ENCODE measurements at regions not wholly inside any gene's neighbourhood (a gene's known extent, or its start where the extent isn't known, plus 50 kb on each side); places are given as distances from the start of the nearest gene placed in this dataset.

DNA sequence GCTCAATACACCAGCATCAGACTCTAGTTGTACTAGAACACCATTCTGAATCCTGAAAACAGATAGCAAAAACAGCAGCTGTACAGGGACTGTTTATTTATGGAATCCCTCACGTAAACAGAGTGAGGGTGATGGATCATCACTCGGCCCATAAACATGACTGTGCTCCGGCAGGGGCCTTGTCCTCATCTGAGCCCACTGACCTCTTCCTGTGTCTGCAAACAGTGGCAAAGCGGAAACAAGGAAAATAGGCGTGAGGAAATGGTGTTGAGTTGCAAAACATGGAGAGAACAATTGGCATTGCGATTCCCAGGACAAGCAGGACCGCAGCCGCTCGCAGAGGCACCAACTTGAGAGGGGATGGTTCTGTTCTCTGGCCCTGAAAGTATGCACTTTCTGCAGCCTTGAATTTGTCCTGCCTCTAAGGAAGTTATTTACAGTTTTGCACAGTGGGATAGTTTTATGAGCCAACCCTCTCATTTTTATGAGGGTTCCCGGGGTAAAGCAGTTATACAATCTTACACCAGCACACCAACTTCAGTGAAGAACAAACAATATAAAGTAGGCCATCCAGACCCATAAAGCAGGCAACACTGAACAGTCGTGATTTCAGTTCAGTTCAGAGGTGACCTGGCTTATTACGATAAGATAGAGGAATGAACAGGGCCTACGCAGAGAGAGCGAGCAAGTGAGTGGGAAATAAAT lies 248.0 kb upstream of the FZD8 start:
- RAD21 ChIA-PET (ENCODE audit: low non-redundant PET in 1 of 2, low total read pairs in 2 of 2, uncharacterized antibody in 2 of 2, unreplicated experiment in 2 of 2) = no interaction called here
- no peak overlapping the region for H3K4me2 ChIP-seq (ENCODE audit: low read length)
- TF ChIP-seq EZH2phosphoT487 (IDR thresholded peaks at IDR 0.05; ENCODE audit: borderline replicate concordance) = no peak
- no peak for TF ChIP-seq TCF7L2 (IDR thresholded peaks at IDR 0.05; ENCODE audit: borderline replicate concordance, extremely low read depth, insufficient read depth, insufficient read length)
- TF ChIP-seq SRF (IDR thresholded peaks at IDR 0.05; ENCODE audit: low read depth) = no peak
- TF ChIP-seq RAD21 (IDR thresholded peaks at IDR 0.05; ENCODE audit: low read depth) = no peak
- TF ChIP-seq ELF1 (IDR thresholded peaks at IDR 0.05; ENCODE audit: borderline replicate concordance, low read depth) = no peak
- no peak for TF ChIP-seq EGR1 (IDR thresholded peaks at IDR 0.05; ENCODE audit: low read depth)
- no peak for TF ChIP-seq EZH2 (IDR thresholded peaks at IDR 0.05)
- no peak for TF ChIP-seq CEBPB (IDR thresholded peaks at IDR 0.05; ENCODE audit: low read depth)
- TF ChIP-seq CBX3 (IDR thresholded peaks at IDR 0.05; ENCODE audit: low read depth) = no peak
- no peak for TF ChIP-seq POLR2A (IDR thresholded peaks at IDR 0.05; ENCODE audit: borderline replicate concordance, extremely low read depth, insufficient read depth, insufficient read length)
- TF ChIP-seq, protein P1, sequence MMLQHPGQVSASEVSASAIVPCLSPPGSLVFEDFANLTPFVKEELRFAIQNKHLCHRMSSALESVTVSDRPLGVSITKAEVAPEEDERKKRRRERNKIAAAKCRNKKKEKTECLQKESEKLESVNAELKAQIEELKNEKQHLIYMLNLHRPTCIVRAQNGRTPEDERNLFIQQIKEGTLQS (IDR thresholded peaks at IDR 0.05) = no peak
- TF ChIP-seq, protein P2, sequence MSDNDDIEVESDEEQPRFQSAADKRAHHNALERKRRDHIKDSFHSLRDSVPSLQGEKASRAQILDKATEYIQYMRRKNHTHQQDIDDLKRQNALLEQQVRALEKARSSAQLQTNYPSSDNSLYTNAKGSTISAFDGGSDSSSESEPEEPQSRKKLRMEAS (IDR thresholded peaks at IDR 0.05) = no peak
- TF ChIP-seq ZFX (IDR thresholded peaks at IDR 0.05) = no peak
- no peak for TF ChIP-seq POLR2AphosphoS5 (IDR thresholded peaks at IDR 0.05; ENCODE audit: low read depth, low read length)
- no peak for TF ChIP-seq JUND (IDR thresholded peaks at IDR 0.05)
- TF ChIP-seq, protein P3, sequence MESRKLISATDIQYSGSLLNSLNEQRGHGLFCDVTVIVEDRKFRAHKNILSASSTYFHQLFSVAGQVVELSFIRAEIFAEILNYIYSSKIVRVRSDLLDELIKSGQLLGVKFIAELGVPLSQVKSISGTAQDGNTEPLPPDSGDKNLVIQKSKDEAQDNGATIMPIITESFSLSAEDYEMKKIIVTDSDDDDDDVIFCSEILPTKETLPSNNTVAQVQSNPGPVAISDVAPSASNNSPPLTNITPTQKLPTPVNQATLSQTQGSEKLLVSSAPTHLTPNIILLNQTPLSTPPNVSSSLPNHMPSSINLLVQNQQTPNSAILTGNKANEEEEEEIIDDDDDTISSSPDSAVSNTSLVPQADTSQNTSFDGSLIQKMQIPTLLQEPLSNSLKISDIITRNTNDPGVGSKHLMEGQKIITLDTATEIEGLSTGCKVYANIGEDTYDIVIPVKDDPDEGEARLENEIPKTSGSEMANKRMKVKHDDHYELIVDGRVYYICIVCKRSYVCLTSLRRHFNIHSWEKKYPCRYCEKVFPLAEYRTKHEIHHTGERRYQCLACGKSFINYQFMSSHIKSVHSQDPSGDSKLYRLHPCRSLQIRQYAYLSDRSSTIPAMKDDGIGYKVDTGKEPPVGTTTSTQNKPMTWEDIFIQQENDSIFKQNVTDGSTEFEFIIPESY (IDR thresholded peaks at IDR 0.05; ENCODE audit: extremely low read depth, insufficient replicate concordance, low read length) = no peak
- TF ChIP-seq ZNF274 (IDR thresholded peaks at IDR 0.05; ENCODE audit: low read depth, low read length) = no peak
- TF ChIP-seq, protein P4, sequence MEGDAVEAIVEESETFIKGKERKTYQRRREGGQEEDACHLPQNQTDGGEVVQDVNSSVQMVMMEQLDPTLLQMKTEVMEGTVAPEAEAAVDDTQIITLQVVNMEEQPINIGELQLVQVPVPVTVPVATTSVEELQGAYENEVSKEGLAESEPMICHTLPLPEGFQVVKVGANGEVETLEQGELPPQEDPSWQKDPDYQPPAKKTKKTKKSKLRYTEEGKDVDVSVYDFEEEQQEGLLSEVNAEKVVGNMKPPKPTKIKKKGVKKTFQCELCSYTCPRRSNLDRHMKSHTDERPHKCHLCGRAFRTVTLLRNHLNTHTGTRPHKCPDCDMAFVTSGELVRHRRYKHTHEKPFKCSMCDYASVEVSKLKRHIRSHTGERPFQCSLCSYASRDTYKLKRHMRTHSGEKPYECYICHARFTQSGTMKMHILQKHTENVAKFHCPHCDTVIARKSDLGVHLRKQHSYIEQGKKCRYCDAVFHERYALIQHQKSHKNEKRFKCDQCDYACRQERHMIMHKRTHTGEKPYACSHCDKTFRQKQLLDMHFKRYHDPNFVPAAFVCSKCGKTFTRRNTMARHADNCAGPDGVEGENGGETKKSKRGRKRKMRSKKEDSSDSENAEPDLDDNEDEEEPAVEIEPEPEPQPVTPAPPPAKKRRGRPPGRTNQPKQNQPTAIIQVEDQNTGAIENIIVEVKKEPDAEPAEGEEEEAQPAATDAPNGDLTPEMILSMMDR (IDR thresholded peaks at IDR 0.05 in 2 of 3, conservative IDR thresholded peaks at IDR 0.05 in 1 of 3; ENCODE audit: borderline replicate concordance in 1 of 3, insufficient read depth in 1 of 3, low read depth in 2 of 3, low read length in 2 of 3) = no peak
- TF ChIP-seq FOSL1 (IDR thresholded peaks at IDR 0.05; ENCODE audit: low read depth) = no peak

More for the DNA sequence above, 248.0 kb upstream of the FZD8 start:
- Histone ChIP-seq H3K36me3 (ENCODE audit: control insufficient read depth in 1 of 2, insufficient read depth in 2 of 2, low read length in 2 of 2) (no peaks in the 10 kb centered on the region), H3K9me2 (ENCODE audit: insufficient read depth) (no peaks in the 10 kb centered on the region), H4K20me1 (ENCODE audit: insufficient read depth) (no peaks in the 10 kb centered on the region), H3K27ac (ENCODE audit: low read depth, low read length) (no peak overlapping the region), H3K27me3 (ENCODE audit: insufficient read depth, low read length) (no peaks in the 10 kb centered on the region), H3K9ac (ENCODE audit: low read length) (no peak overlapping the region), H3K79me2 (ENCODE audit: insufficient read depth, low read length) (no peaks in the 10 kb centered on the region), H3K9me3 (ENCODE audit: control insufficient read depth in 1 of 2, insufficient read depth in 1 of 2, low read depth in 1 of 2, low read length in 2 of 2) (peaks cover 0 to 7% of the 10 kb centered on the region in 2 experiments; a peak in 1 of 4 replicates), H2AFZ (ENCODE audit: low read depth, low read length, poor library complexity, severe bottlenecking) (no peak overlapping the region), H3K4me3 (replicated peaks in 1 of 2; ENCODE audit: low read depth in 1 of 2, low read length in 2 of 2) (no peak overlapping the region), H3K4me1 (ENCODE audit: control insufficient read depth in 1 of 2, insufficient read depth in 2 of 2, low read length in 2 of 2) (no peaks in the 10 kb centered on the region)
- DNase-seq (ENCODE audit: low read depth, low spot score) (no peak), ATAC-seq (no peak)
- ChIA-PET POLR2A (no interaction called here), CTCF (no interaction called here)
- intact Hi-C loops (cut with micrococcal nuclease) = no loop called here
- no TSS peak for BruUV-seq (replicated peaks)
